ENCODE measurements at regions not wholly inside any gene's neighbourhood (a gene's known extent, or its start where the extent isn't known, plus 50 kb on each side); places are given as distances from the start of the nearest gene placed in this dataset.

DNA sequence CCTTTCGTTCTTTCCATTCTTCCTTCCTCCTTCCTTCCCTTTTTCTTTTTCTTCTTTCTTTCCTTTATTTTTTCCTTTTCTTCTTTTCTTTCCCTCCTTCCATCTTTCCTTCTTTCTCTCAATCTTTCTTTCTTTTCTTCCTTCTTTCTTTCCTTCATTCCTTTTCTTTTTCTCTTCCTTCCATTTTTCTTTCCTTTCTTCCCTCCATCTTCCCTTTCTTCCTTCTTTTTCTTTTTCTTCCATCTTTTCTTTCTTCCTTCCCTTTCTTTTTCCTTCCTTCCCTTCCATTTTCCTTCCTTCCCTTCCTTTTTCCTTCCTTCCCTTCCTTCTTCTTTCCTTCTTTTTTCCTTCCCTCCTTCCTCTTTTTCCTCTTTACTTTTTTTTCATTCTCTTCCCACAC, 568.7 kb downstream of the GALR1 start:
- Histone ChIP-seq H3K4me3 (no peak overlapping the region), H3K4me1 (no peaks in the 10 kb centered on the region), H3K27me3 (no peaks in the 10 kb centered on the region), H3K36me3 (no peaks in the 10 kb centered on the region), H3K27ac (no peak overlapping the region), H3K9me3 (no peaks in the 10 kb centered on the region)
- no peak for DNase-seq (ENCODE audit: extremely low spot score in 2 of 2)
- TF ChIP-seq, protein P1, sequence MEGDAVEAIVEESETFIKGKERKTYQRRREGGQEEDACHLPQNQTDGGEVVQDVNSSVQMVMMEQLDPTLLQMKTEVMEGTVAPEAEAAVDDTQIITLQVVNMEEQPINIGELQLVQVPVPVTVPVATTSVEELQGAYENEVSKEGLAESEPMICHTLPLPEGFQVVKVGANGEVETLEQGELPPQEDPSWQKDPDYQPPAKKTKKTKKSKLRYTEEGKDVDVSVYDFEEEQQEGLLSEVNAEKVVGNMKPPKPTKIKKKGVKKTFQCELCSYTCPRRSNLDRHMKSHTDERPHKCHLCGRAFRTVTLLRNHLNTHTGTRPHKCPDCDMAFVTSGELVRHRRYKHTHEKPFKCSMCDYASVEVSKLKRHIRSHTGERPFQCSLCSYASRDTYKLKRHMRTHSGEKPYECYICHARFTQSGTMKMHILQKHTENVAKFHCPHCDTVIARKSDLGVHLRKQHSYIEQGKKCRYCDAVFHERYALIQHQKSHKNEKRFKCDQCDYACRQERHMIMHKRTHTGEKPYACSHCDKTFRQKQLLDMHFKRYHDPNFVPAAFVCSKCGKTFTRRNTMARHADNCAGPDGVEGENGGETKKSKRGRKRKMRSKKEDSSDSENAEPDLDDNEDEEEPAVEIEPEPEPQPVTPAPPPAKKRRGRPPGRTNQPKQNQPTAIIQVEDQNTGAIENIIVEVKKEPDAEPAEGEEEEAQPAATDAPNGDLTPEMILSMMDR (IDR thresholded peaks at IDR 0.05), result no peak
- TF ChIP-seq POLR2AphosphoS5 (IDR thresholded peaks at IDR 0.05; ENCODE audit: insufficient read depth in 1 of 2, low read depth in 1 of 2), result no peak
- TF ChIP-seq POLR2A (IDR thresholded peaks at IDR 0.05), result no peak
- intact Hi-C loops (cut with DNase I), result no loop called here

- intact Hi-C loops (cut with DNase I), result no loop called here
- DNase-seq (ENCODE audit: extremely low spot score in 2 of 2), result no peak
Observed at GRCh38 chr18:77820472-77820871, 570.8 kb downstream of the GALR1 start.

GRCh38 chr18:77821892-77822291, 572.2 kb downstream of the GALR1 start:
- H3K4me3 ChIP-seq, result no peak overlapping the region
- DNase-seq (ENCODE audit: extremely low spot score in 2 of 2), result no peak
- TF ChIP-seq POLR2A (IDR thresholded peaks at IDR 0.05) (no peak), POLR2AphosphoS5 (IDR thresholded peaks at IDR 0.05; ENCODE audit: insufficient read depth in 1 of 2, low read depth in 1 of 2) (no peak)
- TF ChIP-seq, protein P1 (IDR thresholded peaks at IDR 0.05), result no peak
- no peaks in the 10 kb centered on the region for H3K36me3 ChIP-seq
- no peaks in the 10 kb centered on the region for H3K4me1 ChIP-seq
- no peaks in the 10 kb centered on the region for H3K9me3 ChIP-seq
- H3K27me3 ChIP-seq, result no peaks in the 10 kb centered on the region
- no peak overlapping the region for H3K27ac ChIP-seq
- intact Hi-C loops (cut with DNase I), result no loop called here

More at GRCh38 chr18:77820472-77820871, 570.8 kb downstream of the GALR1 start:
- TF ChIP-seq POLR2AphosphoS5 (IDR thresholded peaks at IDR 0.05; ENCODE audit: insufficient read depth in 1 of 2, low read depth in 1 of 2) (no peak), POLR2A (IDR thresholded peaks at IDR 0.05) (no peak)
- TF ChIP-seq, protein P1 (IDR thresholded peaks at IDR 0.05), result no peak
- no peaks in the 10 kb centered on the region for H3K36me3 ChIP-seq
- H3K9me3 ChIP-seq, result no peaks in the 10 kb centered on the region
- no peaks in the 10 kb centered on the region for H3K4me1 ChIP-seq
- H3K4me3 ChIP-seq, result no peak overlapping the region
- no peak overlapping the region for H3K27ac ChIP-seq
- no peaks in the 10 kb centered on the region for H3K27me3 ChIP-seq

DNA sequence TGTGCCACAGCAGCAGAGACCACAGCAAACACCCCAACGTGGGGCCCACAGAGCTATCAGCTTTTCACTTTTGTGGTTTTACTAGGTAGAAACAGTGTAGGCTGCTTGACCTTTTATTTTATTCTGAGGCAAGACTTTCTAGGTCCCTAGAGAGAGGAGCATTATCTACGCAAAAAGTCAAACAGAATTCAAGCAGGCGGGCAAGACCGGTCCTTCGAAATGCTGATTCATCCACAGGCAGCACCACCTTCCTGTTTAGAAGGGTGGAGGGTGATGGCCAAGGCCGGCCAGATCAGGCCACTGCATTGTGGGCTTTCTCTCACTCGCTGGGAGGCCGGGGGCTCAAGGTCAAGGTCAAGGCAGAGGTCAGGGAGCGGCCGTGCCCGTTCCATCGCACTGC, 573.0 kb downstream of the GALR1 start:
- H3K9me3 ChIP-seq, result no peaks in the 10 kb centered on the region
- TF ChIP-seq POLR2A (IDR thresholded peaks at IDR 0.05), result no peak

DNA sequence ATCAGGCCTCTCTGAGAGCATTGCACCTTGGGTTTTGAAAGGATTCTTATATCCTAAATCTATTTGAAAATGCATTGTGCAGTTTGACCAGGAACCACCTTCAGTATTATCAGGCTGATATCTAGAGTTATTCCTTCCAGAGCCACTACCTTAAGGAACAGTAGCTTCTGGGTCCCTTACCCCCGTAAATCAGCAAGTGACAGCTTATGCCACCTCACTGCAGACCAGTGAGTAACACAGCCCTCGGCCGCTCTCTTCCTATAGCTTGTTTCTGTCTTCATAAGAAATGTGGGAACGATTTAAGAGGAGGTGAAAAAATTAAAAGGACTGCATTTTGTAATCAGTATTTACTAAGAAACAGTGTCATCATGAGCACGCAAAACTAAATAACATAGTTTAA, 584.2 kb downstream of the GALR1 start:
- H3K4me1 ChIP-seq, result no peaks in the 10 kb centered on the region
- H3K27me3 ChIP-seq, result no peaks in the 10 kb centered on the region
- intact Hi-C loops (cut with DNase I), result no loop called here
- no peaks in the 10 kb centered on the region for H3K36me3 ChIP-seq
- DNase-seq (ENCODE audit: extremely low spot score in 2 of 2), result no peak
- H3K4me3 ChIP-seq, result no peak overlapping the region
- H3K27ac ChIP-seq, result no peak overlapping the region
- TF ChIP-seq POLR2AphosphoS5 (IDR thresholded peaks at IDR 0.05; ENCODE audit: insufficient read depth in 1 of 2, low read depth in 1 of 2), result no peak
- TF ChIP-seq POLR2A (IDR thresholded peaks at IDR 0.05), result no peak
- TF ChIP-seq, protein P1 (IDR thresholded peaks at IDR 0.05), result no peak
- no peaks in the 10 kb centered on the region for H3K9me3 ChIP-seq

More for the DNA sequence above, 573.0 kb downstream of the GALR1 start:
- no peak for DNase-seq (ENCODE audit: extremely low spot score in 2 of 2)
- H3K4me3 ChIP-seq, result no peak overlapping the region
- H3K4me1 ChIP-seq, result no peaks in the 10 kb centered on the region
- H3K27me3 ChIP-seq, result no peaks in the 10 kb centered on the region
- intact Hi-C loops (cut with DNase I), result no loop called here
- no peaks in the 10 kb centered on the region for H3K36me3 ChIP-seq
- no peak overlapping the region for H3K27ac ChIP-seq

- intact Hi-C loops (cut with DNase I), result no loop called here
- no peak overlapping the region for H3K27ac ChIP-seq
- H3K4me3 ChIP-seq, result no peak overlapping the region
- H3K27me3 ChIP-seq, result no peaks in the 10 kb centered on the region
- no peaks in the 10 kb centered on the region for H3K9me3 ChIP-seq
- no peak for TF ChIP-seq POLR2A (IDR thresholded peaks at IDR 0.05)
- TF ChIP-seq, protein P1 (IDR thresholded peaks at IDR 0.05), result no peak
- no peaks in the 10 kb centered on the region for H3K4me1 ChIP-seq
- no peak for DNase-seq (ENCODE audit: extremely low spot score in 2 of 2)
- H3K36me3 ChIP-seq, result no peaks in the 10 kb centered on the region
Observed at GRCh38 chr18:77851802-77852201, 602.2 kb downstream of the GALR1 start.

All from vagina (tissue), 2 donors.